Adrenal gland (tissue), 5 donors: ENCODE measurements at regions not wholly inside any gene's neighbourhood (a gene's known extent, or its start where the extent isn't known, plus 50 kb on each side); places are given as distances from the start of the nearest gene placed in this dataset.

Experiments
- CTCF ChIP-seq, 6 experiments: fragments of 450-650 bp in 4 of 6; fragments of 200-600 bp in 2 of 6; sonication (generic) in 1 of 6; IDR thresholded peaks; 1 replicate in 5 of 6; 2 replicates in 1 of 6; pipeline versions ENCODE4 v1.5.1 to v1.8.0; 2016 to 2021; ENCODE audit warnings: antibody characterized with exemption in 6 of 6, mild to moderate bottlenecking in 2 of 6, moderate library complexity in 1 of 6
- POLR2A ChIP-seq, 2 donors: fragments of 450-650 bp; IDR thresholded peaks; one replicate each; pipeline ENCODE4 v1.6.1; 2017; ENCODE audit warnings: antibody characterized with exemption in 2 of 2, mild to moderate bottlenecking in 2 of 2, moderate library complexity in 1 of 2
- donor health status: DM: no; HTN: no; CAD: no.

- no peak for TF ChIP-seq POLR2A (IDR thresholded peaks at IDR 0.05)
- TF ChIP-seq CTCF (IDR thresholded peaks at IDR 0.05), result no peak
These were observed 396.3 kb upstream of the CHST9 start for GRCh38 chr18:27581296-27581904.
